ENCODE measurements at regions not wholly inside any gene's neighbourhood (a gene's known extent, or its start where the extent isn't known, plus 50 kb on each side); places are given as distances from the start of the nearest gene placed in this dataset.
"Not testable (repeated sequence)": the region's sequence is repeated elsewhere in the genome, so short reads cannot be mapped to it uniquely, and the experiment has no call there.

DNA sequence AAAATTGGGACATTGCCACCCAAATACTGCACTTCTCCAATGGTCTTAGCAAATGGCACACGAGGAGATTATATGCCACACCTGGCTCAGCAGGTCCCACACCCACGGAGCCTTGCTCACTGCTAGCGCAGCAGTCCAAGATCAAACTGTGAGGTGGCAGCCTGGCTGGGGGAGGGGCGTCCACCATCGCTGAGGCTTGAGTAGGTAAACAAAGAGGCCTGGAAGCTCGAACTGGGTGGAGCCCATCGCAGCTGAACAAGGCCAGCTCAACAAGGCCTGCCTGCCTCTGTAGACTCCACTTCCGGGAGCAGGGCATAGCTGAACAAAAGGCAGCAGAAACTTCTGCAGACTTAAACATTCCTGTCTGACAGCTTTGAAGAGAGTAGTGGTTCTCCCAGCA is 222.4 kb upstream of the PCDH9 start:
- TF ChIP-seq CTCF (IDR thresholded peaks at IDR 0.05; ENCODE audit: low read depth, low read length); EZH2phosphoT487 (IDR thresholded peaks at IDR 0.05; ENCODE audit: low read depth): not testable (repeated sequence)
